Osteocyte (in vitro differentiated cells): ENCODE measurements at regions not wholly inside any gene's neighbourhood (a gene's known extent, or its start where the extent isn't known, plus 50 kb on each side); places are given as distances from the start of the nearest gene placed in this dataset.

Experiments
- DNase-seq: peaks from one replicate; pipeline ENCODE4 v3.0.0; 2021; ENCODE audit warnings: mixed read lengths; ENCODE audit not compliant: unreplicated experiment; ENCODE audit errors: extremely low spot score
- H3K27ac Mint-ChIP-seq: one replicate; pipeline ENCODE4 v1.8.0; 2021; ENCODE audit warnings: mild to moderate bottlenecking, mixed read lengths; ENCODE audit not compliant: unreplicated experiment
- H3K27me3 Mint-ChIP-seq: one replicate; pipeline ENCODE4 v1.8.0; 2021; ENCODE audit warnings: mixed read lengths; ENCODE audit not compliant: unreplicated experiment
- H3K36me3 Mint-ChIP-seq: one replicate; pipeline ENCODE4 v1.8.0; 2021; ENCODE audit warnings: mixed read lengths; ENCODE audit not compliant: unreplicated experiment
- H3K4me1 Mint-ChIP-seq: one replicate; pipeline ENCODE4 v1.8.0; 2021; ENCODE audit warnings: mixed read lengths; ENCODE audit not compliant: unreplicated experiment
- H3K4me3 Mint-ChIP-seq: one replicate; pipeline ENCODE4 v1.8.0; 2021; ENCODE audit warnings: mild to moderate bottlenecking, moderate library complexity, mixed read lengths; ENCODE audit not compliant: unreplicated experiment
- H3K9me3 Mint-ChIP-seq: one replicate; pipeline ENCODE4 v1.8.0; 2021; ENCODE audit warnings: mixed read lengths; ENCODE audit not compliant: unreplicated experiment
- TF ChIP-seq, protein P1 (sequence below): fragments of 200-600 bp; sonication (generic); IDR thresholded peaks from 2 replicates; pipeline ENCODE4 v1.5.0; 2021; ENCODE audit warnings: antibody characterized with exemption, mild to moderate bottlenecking, moderate library complexity

DNA sequence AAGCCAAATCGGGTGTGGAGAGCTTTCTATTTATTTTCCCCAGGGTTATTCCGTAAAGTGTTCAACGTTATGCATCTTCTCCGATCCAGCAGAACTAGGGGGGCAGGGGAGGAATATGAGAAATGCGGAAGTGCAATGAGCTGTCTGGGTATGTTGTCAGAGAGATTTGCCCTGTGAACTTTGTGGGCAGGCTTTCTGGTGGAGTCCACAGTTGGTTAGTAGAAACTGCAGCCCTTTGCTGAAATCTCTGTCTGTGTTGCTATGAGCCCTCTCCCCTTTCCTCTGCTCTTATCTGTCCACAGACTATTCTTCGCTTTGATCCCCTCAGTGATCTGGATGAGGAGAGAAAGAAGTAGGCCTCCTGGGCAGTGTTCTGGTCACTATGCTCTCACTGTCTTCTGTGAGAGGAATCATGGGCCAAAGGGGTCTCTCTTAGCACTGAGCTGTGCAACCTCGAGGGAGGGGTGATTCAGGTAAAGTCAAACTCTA is 158.9 kb upstream of the FUT9 start:
- no peaks in the 10 kb centered on the region for H3K4me1 Mint-ChIP-seq
- no peak for DNase-seq
- H3K27ac Mint-ChIP-seq = no peak overlapping the region
- TF ChIP-seq, protein P1, sequence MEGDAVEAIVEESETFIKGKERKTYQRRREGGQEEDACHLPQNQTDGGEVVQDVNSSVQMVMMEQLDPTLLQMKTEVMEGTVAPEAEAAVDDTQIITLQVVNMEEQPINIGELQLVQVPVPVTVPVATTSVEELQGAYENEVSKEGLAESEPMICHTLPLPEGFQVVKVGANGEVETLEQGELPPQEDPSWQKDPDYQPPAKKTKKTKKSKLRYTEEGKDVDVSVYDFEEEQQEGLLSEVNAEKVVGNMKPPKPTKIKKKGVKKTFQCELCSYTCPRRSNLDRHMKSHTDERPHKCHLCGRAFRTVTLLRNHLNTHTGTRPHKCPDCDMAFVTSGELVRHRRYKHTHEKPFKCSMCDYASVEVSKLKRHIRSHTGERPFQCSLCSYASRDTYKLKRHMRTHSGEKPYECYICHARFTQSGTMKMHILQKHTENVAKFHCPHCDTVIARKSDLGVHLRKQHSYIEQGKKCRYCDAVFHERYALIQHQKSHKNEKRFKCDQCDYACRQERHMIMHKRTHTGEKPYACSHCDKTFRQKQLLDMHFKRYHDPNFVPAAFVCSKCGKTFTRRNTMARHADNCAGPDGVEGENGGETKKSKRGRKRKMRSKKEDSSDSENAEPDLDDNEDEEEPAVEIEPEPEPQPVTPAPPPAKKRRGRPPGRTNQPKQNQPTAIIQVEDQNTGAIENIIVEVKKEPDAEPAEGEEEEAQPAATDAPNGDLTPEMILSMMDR = no peak
- H3K4me3 Mint-ChIP-seq = no peak overlapping the region
- no peaks in the 10 kb centered on the region for H3K27me3 Mint-ChIP-seq
- peaks cover 12% of the 10 kb centered on the region for H3K9me3 Mint-ChIP-seq
- no peaks in the 10 kb centered on the region for H3K36me3 Mint-ChIP-seq

DNA sequence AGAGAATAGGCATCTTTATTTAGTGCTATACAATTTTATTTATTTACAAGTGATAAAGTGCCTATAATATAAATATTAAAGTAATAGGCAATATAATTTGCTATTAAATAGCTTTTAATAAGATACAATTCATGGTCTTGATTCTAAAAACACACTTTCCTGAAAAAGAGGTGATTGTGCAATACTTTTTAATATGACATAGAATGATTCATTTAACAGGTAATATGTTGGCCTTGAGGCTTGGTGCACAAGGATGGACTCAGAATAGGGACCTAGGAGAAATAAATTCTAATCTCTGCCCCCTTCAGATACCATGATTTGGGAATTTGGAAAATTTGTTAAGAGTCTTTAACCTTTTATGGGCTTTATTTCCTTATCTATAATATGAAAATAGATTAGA is 149.9 kb upstream of the FUT9 start:
- no peaks in the 10 kb centered on the region for H3K4me1 Mint-ChIP-seq
- TF ChIP-seq, protein P1 = no peak
- peaks cover 3% of the 10 kb centered on the region for H3K27me3 Mint-ChIP-seq
- DNase-seq = no peak
- no peaks in the 10 kb centered on the region for H3K9me3 Mint-ChIP-seq
- H3K4me3 Mint-ChIP-seq = no peak overlapping the region
- no peaks in the 10 kb centered on the region for H3K36me3 Mint-ChIP-seq
- H3K27ac Mint-ChIP-seq = no peak overlapping the region

DNA sequence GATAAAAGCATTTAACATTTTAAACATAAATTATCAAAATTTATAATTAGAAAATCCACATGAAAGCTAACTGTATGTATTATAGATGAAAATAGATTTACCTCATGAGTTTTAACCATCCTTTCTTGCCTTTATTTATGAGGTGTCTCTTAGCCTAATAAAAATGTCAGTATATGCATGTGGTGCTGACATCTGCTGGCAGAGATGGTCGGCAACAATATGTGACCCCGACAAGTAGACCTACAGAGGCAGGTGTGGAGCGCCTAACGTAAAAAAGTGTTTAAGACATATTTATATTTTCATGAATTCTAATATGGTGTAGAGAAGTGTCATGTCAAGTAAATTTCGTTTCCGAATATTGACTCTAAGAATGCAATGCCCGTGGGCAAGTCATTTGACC is 149.0 kb upstream of the FUT9 start:
- Mint-ChIP-seq H3K27me3 (peaks cover 3% of the 10 kb centered on the region), H3K27ac (no peak overlapping the region), H3K4me3 (no peak overlapping the region), H3K4me1 (no peaks in the 10 kb centered on the region), H3K9me3 (no peaks in the 10 kb centered on the region), H3K36me3 (no peaks in the 10 kb centered on the region)
- TF ChIP-seq, protein P1 = peak; percentile 51
- DNase-seq = no peak

DNA sequence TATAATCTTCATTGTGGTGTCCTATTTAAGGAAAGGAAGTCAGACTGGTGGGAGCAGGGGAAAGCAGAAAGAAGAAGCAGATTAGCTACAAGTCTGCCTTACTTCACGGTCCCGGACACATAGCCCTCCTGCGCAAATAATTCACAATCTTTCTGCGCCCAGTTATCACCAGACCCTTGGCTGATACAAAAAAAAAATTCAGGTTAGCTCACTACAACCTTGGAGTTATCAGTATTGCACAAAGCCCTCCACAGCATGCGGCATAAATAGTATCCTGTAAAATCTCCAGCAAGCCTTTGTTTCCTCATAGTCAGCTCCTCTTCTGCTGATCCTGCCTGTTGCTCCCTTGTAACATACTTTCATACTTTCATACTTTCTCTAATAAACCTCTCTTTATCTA is 148.6 kb upstream of the FUT9 start:
- TF ChIP-seq, protein P1 = no peak
- Mint-ChIP-seq H3K27me3 (peaks cover 3% of the 10 kb centered on the region), H3K36me3 (no peaks in the 10 kb centered on the region), H3K9me3 (no peaks in the 10 kb centered on the region), H3K4me1 (no peaks in the 10 kb centered on the region), H3K27ac (no peak overlapping the region), H3K4me3 (no peak overlapping the region)
- DNase-seq = no peak

DNA sequence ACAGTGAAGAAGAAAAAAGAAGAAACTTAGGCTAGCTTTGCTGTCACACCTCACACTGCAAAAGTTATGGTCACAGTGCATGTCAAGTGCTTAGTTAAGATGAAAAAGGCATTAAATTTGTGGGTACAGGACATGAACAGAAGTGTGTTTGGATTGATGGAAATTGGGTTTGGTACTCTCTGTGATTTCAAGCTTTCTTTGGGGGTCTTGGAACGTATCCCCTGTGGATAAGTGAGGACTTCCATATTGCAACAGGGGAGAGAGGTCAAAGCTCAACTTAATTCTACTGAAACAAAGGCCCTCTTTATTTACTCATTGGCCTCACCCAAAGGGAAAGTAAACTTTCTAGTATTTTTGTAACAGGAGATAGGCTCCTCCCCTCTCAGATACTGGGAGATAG is 138.3 kb upstream of the FUT9 start:
- Mint-ChIP-seq H3K27me3 (no peaks in the 10 kb centered on the region), H3K9me3 (no peaks in the 10 kb centered on the region), H3K36me3 (no peaks in the 10 kb centered on the region), H3K4me3 (no peak overlapping the region), H3K4me1 (no peaks in the 10 kb centered on the region), H3K27ac (no peak overlapping the region)
- TF ChIP-seq, protein P1 = no peak
- no peak for DNase-seq
